SU-DHL-6 (cell line): ENCODE measurements at regions not wholly inside any gene's neighbourhood (a gene's known extent, or its start where the extent isn't known, plus 50 kb on each side); places are given as distances from the start of the nearest gene placed in this dataset.
"Not testable (repeated sequence)": the region's sequence is repeated elsewhere in the genome, so short reads cannot be mapped to it uniquely, and the experiment has no call there.

Experiments used
- H2AFZ ChIP-seq: fragments of 200-600 bp; sonication (generic); 2 replicates; pipeline ENCODE4 v1.6.1; 2014; ENCODE audit warnings: low read depth, mild to moderate bottlenecking, moderate library complexity, mixed read lengths, antibody characterized with exemption, low read length; ENCODE audit not compliant: severe bottlenecking
- H3F3A ChIP-seq: fragments of 200-600 bp; shearing (Covaris generic); 2 replicates; pipeline ENCODE4 v1.6.0; 2016; ENCODE audit warnings: antibody characterized with exemption, mild to moderate bottlenecking; ENCODE audit not compliant: insufficient read depth
- H3K27ac ChIP-seq: fragments of 200-600 bp; sonication (generic); 2 replicates; pipeline ENCODE4 v1.5.1; 2016; ENCODE audit warnings: low read depth, mild to moderate bottlenecking, low read length, moderate library complexity, mixed read lengths
- H3K27me3 ChIP-seq: fragments of 200-600 bp; sonication (generic), shearing (Covaris generic); 2 replicates; pipeline ENCODE4 v1.6.0; 2014; ENCODE audit warnings: mild to moderate bottlenecking, low read length
- H3K36me3 ChIP-seq: fragments of 200-600 bp; sonication (generic); 2 replicates; pipeline ENCODE4 v1.6.1; 2014; ENCODE audit warnings: mild to moderate bottlenecking, low read length, mixed read lengths
- H3K4me2 ChIP-seq: fragments of 300-600, 200-600 bp; shearing (Covaris generic), sonication (generic); 2 replicates; pipeline ENCODE4 v1.6.0; 2014; ENCODE audit warnings: low read length, low read depth, mild to moderate bottlenecking; ENCODE audit not compliant: poor library complexity, severe bottlenecking
- H3K4me3 ChIP-seq: fragments of 200-600 bp; sonication (generic); 2 replicates; pipeline ENCODE4 v1.5.1; 2014; ENCODE audit warnings: antibody characterized with exemption, low read length, mild to moderate bottlenecking, mixed read lengths; ENCODE audit not compliant: insufficient read depth, poor library complexity, severe bottlenecking
- H3K79me2 ChIP-seq: fragments of 200-600 bp; sonication (generic); 2 replicates; pipeline ENCODE4 v1.6.1; 2014; ENCODE audit warnings: mild to moderate bottlenecking, low read length, moderate library complexity; ENCODE audit not compliant: insufficient read depth
- H3K9ac ChIP-seq: fragments of 200-600 bp; sonication (generic); 2 replicates; pipeline ENCODE4 v1.7.0; 2014; ENCODE audit warnings: mild to moderate bottlenecking, low read length
- H3K9me2 ChIP-seq: fragments of 200-600 bp; sonication (generic); replicated peaks from 2 replicates; pipeline ENCODE4 v1.6.1; 2014; ENCODE audit warnings: low read length; ENCODE audit not compliant: insufficient read depth
- H3K9me3 ChIP-seq: fragments of 200-600 bp; sonication (generic); 2 replicates; pipeline ENCODE4 v1.6.1; 2014; ENCODE audit warnings: low read length, mixed read lengths; ENCODE audit not compliant: insufficient read depth
- H4K20me1 ChIP-seq: fragments of 200-600 bp; sonication (generic); 2 replicates; pipeline ENCODE4 v1.6.1; 2014; ENCODE audit warnings: low read depth, mild to moderate bottlenecking, antibody characterized with exemption, low read length, moderate library complexity, mixed read lengths
- EZH2phosphoT487 ChIP-seq: fragments of 200-600 bp; sonication (generic), shearing (Covaris generic); conservative IDR thresholded peaks from 2 replicates; pipeline ENCODE4 v1.6.1; 2018; ENCODE audit warnings: mild to moderate bottlenecking, antibody characterized with exemption, low read length, moderate library complexity, mixed read lengths
- TF ChIP-seq, protein P1 (sequence below): fragments of 200-600 bp; sonication (generic); IDR thresholded peaks from one replicate; pipeline ENCODE4 v1.5.1; 2017; ENCODE audit warnings: antibody characterized with exemption, mild to moderate bottlenecking, low read length, moderate library complexity; ENCODE audit not compliant: insufficient read depth, poor library complexity, severe bottlenecking

DNA sequence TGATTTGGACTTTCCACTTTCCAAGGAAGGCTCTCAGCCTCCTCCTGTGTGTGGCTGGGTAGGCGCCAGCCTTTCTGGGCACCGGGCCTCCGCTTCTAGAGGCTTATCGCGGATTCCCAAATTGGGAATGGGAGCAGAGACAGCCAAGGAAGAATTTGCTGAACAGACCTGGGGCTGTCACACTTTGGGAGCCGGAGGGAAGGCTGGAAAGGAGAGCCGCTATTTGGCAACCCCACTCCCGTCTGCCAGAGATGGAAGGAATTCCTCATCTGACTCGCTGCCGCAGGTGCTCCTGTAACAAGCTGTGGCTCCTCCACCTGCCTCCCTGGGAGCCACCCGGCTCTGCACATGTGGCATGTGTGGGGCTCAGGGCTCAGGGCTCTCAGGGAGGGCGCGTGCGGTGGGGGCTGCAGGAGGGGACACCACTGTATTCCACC lies 50.8 kb upstream of the ECHDC3 start:
- no peaks in the 10 kb centered on the region for H3K9me3 ChIP-seq
- H3K9ac ChIP-seq = no peak overlapping the region
- no peak overlapping the region for H3K4me2 ChIP-seq
- no peaks in the 10 kb centered on the region for H3K36me3 ChIP-seq
- no peaks in the 10 kb centered on the region for H3K79me2 ChIP-seq
- no peak overlapping the region for H2AFZ ChIP-seq
- no peaks in the 10 kb centered on the region for H4K20me1 ChIP-seq
- no peak overlapping the region for H3K27ac ChIP-seq
- no peaks in the 10 kb centered on the region for H3K9me2 ChIP-seq
- H3K4me3 ChIP-seq = no peak overlapping the region
- TF ChIP-seq, protein P1, sequence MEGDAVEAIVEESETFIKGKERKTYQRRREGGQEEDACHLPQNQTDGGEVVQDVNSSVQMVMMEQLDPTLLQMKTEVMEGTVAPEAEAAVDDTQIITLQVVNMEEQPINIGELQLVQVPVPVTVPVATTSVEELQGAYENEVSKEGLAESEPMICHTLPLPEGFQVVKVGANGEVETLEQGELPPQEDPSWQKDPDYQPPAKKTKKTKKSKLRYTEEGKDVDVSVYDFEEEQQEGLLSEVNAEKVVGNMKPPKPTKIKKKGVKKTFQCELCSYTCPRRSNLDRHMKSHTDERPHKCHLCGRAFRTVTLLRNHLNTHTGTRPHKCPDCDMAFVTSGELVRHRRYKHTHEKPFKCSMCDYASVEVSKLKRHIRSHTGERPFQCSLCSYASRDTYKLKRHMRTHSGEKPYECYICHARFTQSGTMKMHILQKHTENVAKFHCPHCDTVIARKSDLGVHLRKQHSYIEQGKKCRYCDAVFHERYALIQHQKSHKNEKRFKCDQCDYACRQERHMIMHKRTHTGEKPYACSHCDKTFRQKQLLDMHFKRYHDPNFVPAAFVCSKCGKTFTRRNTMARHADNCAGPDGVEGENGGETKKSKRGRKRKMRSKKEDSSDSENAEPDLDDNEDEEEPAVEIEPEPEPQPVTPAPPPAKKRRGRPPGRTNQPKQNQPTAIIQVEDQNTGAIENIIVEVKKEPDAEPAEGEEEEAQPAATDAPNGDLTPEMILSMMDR = no peak
- TF ChIP-seq EZH2phosphoT487 = no peak
- H3F3A ChIP-seq = peaks cover 5% of the 10 kb centered on the region
- no peaks in the 10 kb centered on the region for H3K27me3 ChIP-seq

DNA sequence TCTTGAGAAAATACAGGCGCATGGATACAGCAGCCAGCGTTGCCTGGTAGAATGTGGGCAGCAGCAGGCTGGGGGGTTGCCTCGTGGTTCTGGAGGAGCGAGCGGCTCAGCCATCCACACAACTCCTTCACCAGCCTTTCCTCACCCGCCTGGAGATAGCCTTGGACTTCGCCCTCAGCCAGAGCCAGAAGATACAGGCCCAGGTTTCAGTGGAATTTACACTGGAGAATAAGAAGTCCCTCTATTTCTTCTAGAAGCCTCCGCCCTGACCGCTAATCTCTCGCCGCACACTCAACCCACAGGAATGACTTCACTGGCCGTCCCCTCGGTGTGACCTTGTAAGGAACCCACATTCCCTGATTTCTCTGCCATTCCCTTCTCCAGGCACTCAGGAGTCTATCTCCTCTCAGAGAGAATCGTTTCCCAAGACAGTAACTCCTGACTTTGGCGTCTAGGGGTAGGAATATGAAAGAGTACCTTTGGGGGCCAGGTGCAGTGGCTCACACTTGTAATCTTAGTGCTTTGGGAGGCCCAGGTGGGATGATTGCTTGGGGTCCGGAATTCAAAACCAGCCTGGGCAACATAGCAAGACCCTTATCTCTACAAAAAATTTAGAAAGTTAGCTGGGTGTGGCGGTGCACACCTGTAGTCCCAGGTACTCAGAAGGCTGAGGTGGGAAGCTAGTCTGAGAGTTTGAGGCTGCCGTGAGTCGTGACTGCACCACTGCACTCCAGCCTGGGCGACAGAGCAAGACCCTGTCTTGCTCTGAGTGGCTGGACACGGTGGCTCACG lies 52.0 kb upstream of the ECHDC3 start:
- no peak overlapping the region for H3K27ac ChIP-seq
- no peaks in the 10 kb centered on the region for H3K9me3 ChIP-seq
- no peaks in the 10 kb centered on the region for H4K20me1 ChIP-seq
- H3K9ac ChIP-seq = no peak overlapping the region
- H3K36me3 ChIP-seq = no peaks in the 10 kb centered on the region
- no peaks in the 10 kb centered on the region for H3K79me2 ChIP-seq
- H3K27me3 ChIP-seq = no peaks in the 10 kb centered on the region
- no peak overlapping the region for H3K4me2 ChIP-seq
- peaks cover 15% of the 10 kb centered on the region for H3F3A ChIP-seq
- TF ChIP-seq, protein P1 = no peak
- TF ChIP-seq EZH2phosphoT487 = no peak
- H3K4me3 ChIP-seq = no peak overlapping the region
- H3K9me2 ChIP-seq = no peaks in the 10 kb centered on the region
- no peak overlapping the region for H2AFZ ChIP-seq

DNA sequence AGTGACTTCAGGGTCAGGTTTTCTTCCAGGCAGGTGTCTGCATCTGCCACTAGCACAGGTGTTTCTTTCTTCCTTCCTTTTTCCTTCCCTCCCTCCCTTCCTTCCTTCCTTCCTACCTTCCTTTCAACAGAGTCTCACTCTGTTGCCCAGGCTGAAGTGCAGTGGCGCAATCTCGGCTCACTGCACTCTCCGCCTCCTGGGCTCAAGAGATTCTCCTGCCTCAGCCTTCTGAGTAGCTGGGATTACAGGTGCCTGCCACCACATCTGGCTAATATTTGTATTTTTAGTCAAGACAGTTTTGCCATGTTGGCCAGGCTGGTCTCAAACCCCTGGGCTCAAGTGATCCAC lies 53.8 kb upstream of the ECHDC3 start:
- H4K20me1 ChIP-seq, H3K79me2 ChIP-seq, H3K36me3 ChIP-seq, H3K9me3 ChIP-seq, H3K4me3 ChIP-seq, H3K4me2 ChIP-seq, H3K9me2 ChIP-seq, H3K27me3 ChIP-seq, H2AFZ ChIP-seq: not testable (repeated sequence)
- Histone ChIP-seq H3F3A (peaks cover 31% of the 10 kb centered on the region), H3K9ac (peak overlapping the region; percentile 12; the same call in 1 of the 2 replicates), H3K27ac (peak overlapping the region; percentile 17)

DNA sequence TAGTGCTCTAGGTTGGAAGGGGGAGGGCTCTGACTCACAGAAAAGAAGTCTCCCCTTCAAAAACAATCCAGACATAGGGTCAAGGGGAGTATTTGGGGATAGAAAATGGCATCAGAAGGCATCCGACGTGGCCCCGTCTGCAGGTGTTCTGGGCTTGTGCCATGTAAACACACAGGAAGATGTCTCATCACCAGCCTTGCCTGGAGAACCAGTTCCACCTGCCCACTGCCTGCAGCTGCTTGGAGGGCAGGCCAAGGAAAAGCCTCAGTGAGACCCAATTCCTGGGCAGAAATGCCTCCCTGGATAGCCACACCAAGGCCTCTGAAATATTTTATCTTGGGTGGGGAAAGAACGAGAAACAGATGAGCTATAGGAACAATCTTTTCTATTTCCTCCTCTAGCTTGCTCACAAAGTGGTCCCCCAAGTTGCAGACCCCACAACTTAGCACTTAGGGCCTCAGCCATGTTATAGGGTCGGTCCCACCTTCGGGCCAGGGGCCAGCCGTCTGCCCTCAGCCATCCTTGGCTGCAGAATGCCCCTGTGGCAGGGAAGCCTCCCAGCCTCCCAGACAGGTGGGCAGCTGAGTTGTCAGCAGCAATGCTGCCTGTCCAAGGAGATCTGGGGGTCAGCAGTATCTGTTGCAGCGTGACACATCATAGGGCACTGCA lies 54.3 kb upstream of the ECHDC3 start:
- Histone ChIP-seq H4K20me1 (no peaks in the 10 kb centered on the region), H3K4me2 (no peak overlapping the region), H3K9me2 (no peaks in the 10 kb centered on the region), H3K9me3 (no peaks in the 10 kb centered on the region), H3K27ac (peak overlapping the region; percentile 17), H3K9ac (peak overlapping the region; percentile 12; the same call in 1 of the 2 replicates), H3K79me2 (no peaks in the 10 kb centered on the region), H3K36me3 (no peaks in the 10 kb centered on the region), H3K27me3 (no peaks in the 10 kb centered on the region), H2AFZ (no peak overlapping the region), H3F3A (peaks cover 36% of the 10 kb centered on the region), H3K4me3 (no peak overlapping the region)
- TF ChIP-seq, protein P1 = no peak
